Right lobe of liver (tissue), 4 donors: ENCODE measurements at regions not wholly inside any gene's neighbourhood (a gene's known extent, or its start where the extent isn't known, plus 50 kb on each side); places are given as distances from the start of the nearest gene placed in this dataset.

ENCODE experiments used
- CTCF ChIP-seq, 4 donors: fragments of 200-600 bp in 3 of 4; fragments of 450-650 bp in 1 of 4; IDR thresholded peaks; one replicate each; pipeline versions ENCODE4 v1.5.1 to v1.8.0; 2016 to 2022; ENCODE audit warnings: antibody characterized with exemption in 4 of 4, mild to moderate bottlenecking in 2 of 4
- POLR2A ChIP-seq: fragments of 450-650 bp; IDR thresholded peaks from one replicate; pipeline ENCODE4 v1.6.1; 2017; ENCODE audit warnings: antibody characterized with exemption, mild to moderate bottlenecking
- donor health status: DM: no; HTN: no; CAD: no.
- donor health status: DM: no; HTN: no; CAD: no.
- donor health status: DM: no; HTN: yes; CAD: no.

DNA sequence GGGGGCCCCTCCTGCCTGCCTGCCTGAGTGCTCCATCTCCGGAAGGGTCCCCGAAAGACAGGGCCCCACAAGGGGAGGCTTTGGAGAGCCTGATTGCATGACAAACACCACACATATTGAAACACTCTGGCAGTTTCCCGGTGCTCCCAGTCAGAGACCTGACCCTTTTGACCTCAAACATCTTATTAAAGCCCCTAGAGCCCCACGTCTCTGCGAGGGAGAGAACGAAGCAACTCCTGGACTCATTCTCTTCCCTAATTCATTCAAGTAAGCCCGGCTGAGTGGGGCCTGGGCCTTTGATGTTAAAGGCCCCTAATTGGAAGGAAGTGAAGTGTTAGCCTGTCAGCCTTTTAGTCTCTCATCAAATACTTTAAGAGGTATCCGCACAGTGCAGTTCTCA, 335.6 kb downstream of the CYRIA start:
- TF ChIP-seq CTCF (IDR thresholded peaks at IDR 0.05) = no peak
- TF ChIP-seq POLR2A = no peak
